HL-60 (cell line): ENCODE measurements at regions not wholly inside any gene's neighbourhood (a gene's known extent, or its start where the extent isn't known, plus 50 kb on each side); places are given as distances from the start of the nearest gene placed in this dataset.

Source experiments
- POLR2AphosphoS5 ChIP-seq: IDR thresholded peaks from 2 replicates; pipeline ENCODE4 v1.6.1; 2012; ENCODE audit warnings: low read depth
- TF ChIP-seq, protein P1 (sequence below): IDR thresholded peaks from one replicate; pipeline ENCODE4 v1.5.1; 2011; ENCODE audit warnings: low read length, control low read depth, inconsistent platforms; ENCODE audit not compliant: insufficient read depth

DNA sequence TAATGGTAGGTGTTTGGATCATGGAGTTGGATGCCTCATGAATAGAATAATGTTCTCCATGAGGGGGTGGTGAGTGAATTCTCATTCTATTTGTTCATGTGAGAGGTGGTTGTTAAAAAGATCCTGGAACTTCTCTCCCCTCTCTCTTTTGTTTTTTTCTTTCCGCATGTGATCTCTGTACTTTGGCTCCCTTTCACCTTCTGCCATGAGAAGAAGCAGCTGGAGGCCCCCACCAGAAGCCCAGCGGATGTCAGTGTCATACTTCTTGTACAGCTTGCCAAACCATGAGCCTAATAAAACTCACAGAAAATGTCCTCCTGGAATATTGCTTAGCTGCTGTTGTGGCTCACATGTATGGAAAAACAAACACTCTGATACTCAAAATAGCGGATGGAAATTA is 1212.3 kb upstream of the NCAM2 start:
- TF ChIP-seq, protein P1, sequence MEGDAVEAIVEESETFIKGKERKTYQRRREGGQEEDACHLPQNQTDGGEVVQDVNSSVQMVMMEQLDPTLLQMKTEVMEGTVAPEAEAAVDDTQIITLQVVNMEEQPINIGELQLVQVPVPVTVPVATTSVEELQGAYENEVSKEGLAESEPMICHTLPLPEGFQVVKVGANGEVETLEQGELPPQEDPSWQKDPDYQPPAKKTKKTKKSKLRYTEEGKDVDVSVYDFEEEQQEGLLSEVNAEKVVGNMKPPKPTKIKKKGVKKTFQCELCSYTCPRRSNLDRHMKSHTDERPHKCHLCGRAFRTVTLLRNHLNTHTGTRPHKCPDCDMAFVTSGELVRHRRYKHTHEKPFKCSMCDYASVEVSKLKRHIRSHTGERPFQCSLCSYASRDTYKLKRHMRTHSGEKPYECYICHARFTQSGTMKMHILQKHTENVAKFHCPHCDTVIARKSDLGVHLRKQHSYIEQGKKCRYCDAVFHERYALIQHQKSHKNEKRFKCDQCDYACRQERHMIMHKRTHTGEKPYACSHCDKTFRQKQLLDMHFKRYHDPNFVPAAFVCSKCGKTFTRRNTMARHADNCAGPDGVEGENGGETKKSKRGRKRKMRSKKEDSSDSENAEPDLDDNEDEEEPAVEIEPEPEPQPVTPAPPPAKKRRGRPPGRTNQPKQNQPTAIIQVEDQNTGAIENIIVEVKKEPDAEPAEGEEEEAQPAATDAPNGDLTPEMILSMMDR, result no peak
- no peak for TF ChIP-seq POLR2AphosphoS5
